Gastrocnemius medialis (tissue), 4 donors: ENCODE measurements at regions not wholly inside any gene's neighbourhood (a gene's known extent, or its start where the extent isn't known, plus 50 kb on each side); places are given as distances from the start of the nearest gene placed in this dataset.

ENCODE experiments used
- CTCF ChIP-seq, 5 experiments: fragments of 450-650 bp in 3 of 5; fragments of 200-600 bp in 2 of 5; sonication (generic) in 2 of 5; IDR thresholded peaks in 4 of 5; conservative IDR thresholded peaks in 1 of 5; 1 replicate in 4 of 5; 2 replicates in 1 of 5; pipeline ENCODE4 v1.5.1; 2016 to 2019; ENCODE audit warnings: antibody characterized with exemption in 5 of 5, mild to moderate bottlenecking in 3 of 5, moderate library complexity in 3 of 5
- POLR2A ChIP-seq, 2 donors: fragments of 450-650 bp; IDR thresholded peaks; one replicate each; pipeline ENCODE4 v1.6.1; 2017; ENCODE audit warnings: antibody characterized with exemption in 2 of 2, mild to moderate bottlenecking in 2 of 2, moderate library complexity in 2 of 2

GRCh38 chr20:57086066-57086465 lies 180.4 kb downstream of the BMP7 start:
- TF ChIP-seq CTCF (IDR thresholded peaks at IDR 0.05 in 4 of 5, conservative IDR thresholded peaks at IDR 0.05 in 1 of 5) (no peak), POLR2A (IDR thresholded peaks at IDR 0.05) (no peak)
